ENCODE measurements at regions not wholly inside any gene's neighbourhood (a gene's known extent, or its start where the extent isn't known, plus 50 kb on each side); places are given as distances from the start of the nearest gene placed in this dataset.

- H3K4me1 ChIP-seq: no peaks in the 10 kb centered on the region
- H3K36me3 ChIP-seq: no peaks in the 10 kb centered on the region
- no peak for TF ChIP-seq Cebpa-rat (IDR thresholded peaks at IDR 0.05)
- H4K20me1 ChIP-seq: no peaks in the 10 kb centered on the region
- no peaks in the 10 kb centered on the region for H3K27me3 ChIP-seq
- H3K27ac ChIP-seq: no peak overlapping the region
- H3K9me3 ChIP-seq (replicated peaks in 1 of 11): no peaks in the 10 kb centered on the region
- H3K9ac ChIP-seq: no peak overlapping the region
- no peak overlapping the region for H3K4me2 ChIP-seq
- no peak overlapping the region for H3K4me3 ChIP-seq
Observed at GRCh38 chr7:110056331-110056730, 1034.6 kb upstream of the LRRN3 start.

DNA sequence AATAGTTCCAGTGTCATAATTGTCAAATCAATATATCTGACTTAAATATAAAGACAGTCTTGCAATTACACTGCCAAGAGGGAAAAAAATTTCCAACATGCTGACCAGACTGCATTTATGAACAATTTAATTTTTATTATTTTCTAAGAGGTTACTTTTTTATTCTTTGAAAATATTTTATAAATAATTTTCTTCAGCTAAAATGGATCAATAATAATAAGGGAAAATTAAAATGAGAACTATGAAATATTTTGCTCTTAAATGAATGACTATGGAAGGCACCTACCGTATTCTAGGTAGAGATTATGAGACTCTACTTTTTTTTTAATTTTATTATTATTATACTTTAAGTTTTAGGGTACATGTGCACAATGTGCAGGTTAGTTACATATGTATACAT is 1032.5 kb upstream of the LRRN3 start:
- no peak overlapping the region for H3K4me2 ChIP-seq
- H4K20me1 ChIP-seq: no peaks in the 10 kb centered on the region
- no peak overlapping the region for H3K9ac ChIP-seq
- H3K36me3 ChIP-seq: no peaks in the 10 kb centered on the region
- no peak overlapping the region for H3K4me3 ChIP-seq
- no peaks in the 10 kb centered on the region for H3K9me3 ChIP-seq (replicated peaks in 1 of 11)
- TF ChIP-seq Cebpa-rat (IDR thresholded peaks at IDR 0.05): no peak
- no peaks in the 10 kb centered on the region for H3K27me3 ChIP-seq
- H3K4me1 ChIP-seq: no peaks in the 10 kb centered on the region
- H3K27ac ChIP-seq: no peak overlapping the region

DNA sequence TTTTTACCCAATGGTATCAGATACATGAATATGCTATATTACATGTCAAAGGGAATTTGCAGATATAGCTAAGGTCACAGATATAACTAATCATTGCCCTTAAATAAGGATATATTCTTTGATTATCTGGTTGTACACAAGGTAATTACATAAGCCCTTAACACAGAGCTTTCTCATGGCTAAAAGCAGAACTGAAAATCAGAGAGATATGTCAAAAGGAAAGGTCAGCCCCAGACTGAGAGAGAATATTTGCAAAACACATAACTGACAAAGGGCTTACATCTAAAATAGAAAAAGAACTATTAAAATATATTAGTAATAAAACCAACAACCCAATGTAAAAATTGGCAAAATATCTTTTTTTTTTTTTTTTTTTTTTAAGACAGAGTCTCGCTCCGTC is 1029.5 kb upstream of the LRRN3 start:
- Histone ChIP-seq H4K20me1 (no peaks in the 10 kb centered on the region), H3K9ac (no peak overlapping the region), H3K4me3 (no peak overlapping the region), H3K4me2 (no peak overlapping the region), H3K36me3 (no peaks in the 10 kb centered on the region), H3K4me1 (no peaks in the 10 kb centered on the region), H3K9me3 (replicated peaks in 1 of 11) (no peaks in the 10 kb centered on the region), H3K27ac (no peak overlapping the region), H3K27me3 (no peaks in the 10 kb centered on the region)
- TF ChIP-seq Cebpa-rat (IDR thresholded peaks at IDR 0.05): no peak

GRCh38 chr7:110065121-110065520 is 1025.8 kb upstream of the LRRN3 start:
- Histone ChIP-seq H4K20me1 (no peaks in the 10 kb centered on the region), H3K9ac (no peak overlapping the region), H3K27me3 (no peaks in the 10 kb centered on the region), H3K27ac (no peak overlapping the region), H3K36me3 (no peaks in the 10 kb centered on the region), H3K4me3 (no peak overlapping the region), H3K4me1 (no peaks in the 10 kb centered on the region), H3K4me2 (no peak overlapping the region), H3K9me3 (replicated peaks in 1 of 11) (no peaks in the 10 kb centered on the region)
- TF ChIP-seq Cebpa-rat (IDR thresholded peaks at IDR 0.05): no peak

- no peak overlapping the region for H3K4me3 ChIP-seq
- no peak overlapping the region for H3K27ac ChIP-seq
- H3K4me2 ChIP-seq: no peak overlapping the region
- no peak overlapping the region for H3K9ac ChIP-seq
- no peaks in the 10 kb centered on the region for H4K20me1 ChIP-seq
- H3K9me3 ChIP-seq (replicated peaks in 1 of 11): no peaks in the 10 kb centered on the region
- H3K36me3 ChIP-seq: no peaks in the 10 kb centered on the region
- TF ChIP-seq Cebpa-rat (IDR thresholded peaks at IDR 0.05): no peak
- no peaks in the 10 kb centered on the region for H3K4me1 ChIP-seq
- no peaks in the 10 kb centered on the region for H3K27me3 ChIP-seq
Observed at GRCh38 chr7:110066843-110067242, 1024.1 kb upstream of the LRRN3 start.

DNA sequence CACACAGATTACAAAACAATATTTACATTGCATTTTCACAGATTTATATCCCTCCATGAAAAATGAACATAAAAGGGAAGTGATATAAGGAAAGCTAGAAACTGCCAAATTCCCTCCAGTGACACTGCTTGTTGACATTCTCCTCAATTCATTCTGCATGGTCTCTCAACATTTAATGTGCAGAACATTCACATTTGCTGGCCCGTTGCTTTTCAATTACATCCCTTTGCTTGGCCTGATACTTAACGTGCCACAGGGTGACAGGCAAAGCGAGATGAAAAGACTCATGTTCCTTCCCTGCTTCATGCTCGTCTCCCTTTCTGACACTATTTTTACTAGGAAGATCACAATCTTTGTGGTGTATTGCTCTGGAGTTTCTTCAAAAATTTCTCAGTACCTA is 1019.7 kb upstream of the LRRN3 start:
- H3K27me3 ChIP-seq: no peaks in the 10 kb centered on the region
- no peaks in the 10 kb centered on the region for H3K36me3 ChIP-seq
- no peak for TF ChIP-seq Cebpa-rat (IDR thresholded peaks at IDR 0.05)
- H3K4me3 ChIP-seq: no peak overlapping the region
- no peak overlapping the region for H3K4me2 ChIP-seq
- no peaks in the 10 kb centered on the region for H4K20me1 ChIP-seq
- H3K4me1 ChIP-seq: no peaks in the 10 kb centered on the region
- no peak overlapping the region for H3K9ac ChIP-seq
- H3K9me3 ChIP-seq (replicated peaks in 1 of 11): no peaks in the 10 kb centered on the region
- no peak overlapping the region for H3K27ac ChIP-seq

- H3K27ac ChIP-seq: no peak overlapping the region
- no peak for TF ChIP-seq Cebpa-rat (IDR thresholded peaks at IDR 0.05)
- no peaks in the 10 kb centered on the region for H3K9me3 ChIP-seq (replicated peaks in 1 of 11)
- H4K20me1 ChIP-seq: no peaks in the 10 kb centered on the region
- no peaks in the 10 kb centered on the region for H3K36me3 ChIP-seq
- H3K27me3 ChIP-seq: no peaks in the 10 kb centered on the region
- H3K4me2 ChIP-seq: no peak overlapping the region
- no peak overlapping the region for H3K9ac ChIP-seq
- H3K4me3 ChIP-seq: no peak overlapping the region
- H3K4me1 ChIP-seq: no peaks in the 10 kb centered on the region
Observed at GRCh38 chr7:110075450-110075849, 1015.5 kb upstream of the LRRN3 start.

DNA sequence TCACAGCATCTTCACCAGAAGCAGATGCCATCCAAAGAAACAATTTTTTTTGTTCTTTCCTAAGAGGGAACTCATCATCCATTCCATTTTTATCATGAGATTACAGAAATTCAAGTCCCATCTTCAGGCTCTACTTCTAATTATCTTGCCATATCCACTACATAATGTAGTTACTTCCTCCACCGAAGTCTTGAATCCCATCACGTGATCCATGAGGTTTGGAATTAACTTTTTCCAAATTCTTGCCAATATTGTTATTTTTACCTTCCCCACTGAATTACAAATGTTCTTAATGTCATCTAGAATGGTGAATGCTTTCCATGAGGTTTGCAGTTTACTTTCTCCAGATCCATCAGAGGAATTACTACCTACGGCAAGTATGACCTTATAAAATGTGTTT is 1014.7 kb upstream of the LRRN3 start:
- Histone ChIP-seq H3K27ac (no peak overlapping the region), H3K4me1 (no peaks in the 10 kb centered on the region), H3K27me3 (no peaks in the 10 kb centered on the region), H3K4me3 (no peak overlapping the region), H4K20me1 (no peaks in the 10 kb centered on the region), H3K4me2 (no peak overlapping the region), H3K9me3 (replicated peaks in 1 of 11) (no peaks in the 10 kb centered on the region), H3K9ac (no peak overlapping the region), H3K36me3 (no peaks in the 10 kb centered on the region)
- no peak for TF ChIP-seq Cebpa-rat (IDR thresholded peaks at IDR 0.05)

DNA sequence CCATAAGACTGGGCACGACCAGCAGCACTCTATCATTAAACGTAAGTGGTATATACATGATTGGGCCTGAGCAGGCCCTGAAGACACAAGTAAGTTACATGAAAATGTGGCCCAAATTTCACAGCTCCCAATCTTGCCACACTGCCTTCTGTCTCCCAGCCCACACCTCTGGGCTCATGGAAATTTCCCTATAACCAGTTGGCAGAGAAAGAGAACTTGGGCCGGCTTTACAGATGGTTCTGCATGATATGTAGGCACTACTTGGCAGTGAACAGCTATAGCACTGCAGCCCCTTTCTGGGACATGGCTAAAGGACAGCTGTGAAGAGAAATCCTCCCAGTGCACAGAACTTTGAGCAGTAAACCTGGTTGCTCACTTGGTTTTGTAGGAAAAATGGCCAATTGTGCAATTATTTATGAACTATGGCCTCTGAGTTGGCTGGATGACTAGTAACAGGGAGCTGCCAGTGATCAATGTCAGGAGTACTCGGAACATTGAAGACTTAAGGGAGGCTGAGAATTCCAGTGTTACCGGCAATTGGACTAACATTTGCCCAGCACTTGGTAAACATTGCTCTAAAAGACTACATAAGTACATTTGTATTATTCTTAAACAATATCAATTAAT is 1006.6 kb upstream of the LRRN3 start:
- no peaks in the 10 kb centered on the region for H3K4me1 ChIP-seq
- no peaks in the 10 kb centered on the region for H3K9me3 ChIP-seq (replicated peaks in 1 of 11)
- H3K9ac ChIP-seq: no peak overlapping the region
- TF ChIP-seq Cebpa-rat (IDR thresholded peaks at IDR 0.05): no peak
- H3K27me3 ChIP-seq: no peaks in the 10 kb centered on the region
- no peak overlapping the region for H3K27ac ChIP-seq
- H3K4me2 ChIP-seq: no peak overlapping the region
- no peaks in the 10 kb centered on the region for H3K36me3 ChIP-seq
- H4K20me1 ChIP-seq: no peaks in the 10 kb centered on the region
- H3K4me3 ChIP-seq: no peak overlapping the region

- no peaks in the 10 kb centered on the region for H3K36me3 ChIP-seq
- H3K27me3 ChIP-seq: no peaks in the 10 kb centered on the region
- peaks cover 0 to 11% (median 7%) of the 10 kb centered on the region in 11 experiments; a peak in 9 of 22 replicates for H3K9me3 ChIP-seq (replicated peaks in 1 of 11)
- TF ChIP-seq Cebpa-rat (IDR thresholded peaks at IDR 0.05): no peak
- H3K27ac ChIP-seq: no peak overlapping the region
- H3K4me1 ChIP-seq: no peaks in the 10 kb centered on the region
- no peaks in the 10 kb centered on the region for H4K20me1 ChIP-seq
- H3K9ac ChIP-seq: no peak overlapping the region
- H3K4me3 ChIP-seq: no peak overlapping the region
- no peak overlapping the region for H3K4me2 ChIP-seq
Observed at GRCh38 chr7:110090110-110090820, 1000.7 kb upstream of the LRRN3 start.
